Esophagus squamous epithelium (tissue), 5 donors: ENCODE measurements at regions not wholly inside any gene's neighbourhood (a gene's known extent, or its start where the extent isn't known, plus 50 kb on each side); places are given as distances from the start of the nearest gene placed in this dataset.

ENCODE experiments used
- DNase-seq: peaks from one replicate; lab custom pipeline; 2025; lab: John Stamatoyannopoulos, UW
- H3K27ac ChIP-seq, 4 donors: fragments of 200-600 bp; sonication (generic); one replicate each; pipeline ENCODE4 v1.5.1; 2016 to 2019; ENCODE audit warnings: mild to moderate bottlenecking in 1 of 4
- H3K27me3 ChIP-seq, 4 donors: fragments of 200-600 bp; sonication (generic); 1 replicate in 3 of 4; 2 replicates in 1 of 4; pipeline versions ENCODE4 v1.5.1 to v1.6.0; 2017 to 2021; ENCODE audit warnings: antibody characterized with exemption in 1 of 4
- H3K36me3 ChIP-seq, 3 donors: fragments of 200-600 bp; sonication (generic); one replicate each; pipeline ENCODE4 v1.5.1; 2016 to 2019
- H3K4me1 ChIP-seq, 3 donors: fragments of 200-600 bp; sonication (generic); one replicate each; pipeline ENCODE4 v1.5.1; 2017 to 2019
- H3K4me3 ChIP-seq, 4 donors: fragments of 200-600 bp; sonication (generic); 1 replicate in 3 of 4; 2 replicates in 1 of 4; pipeline ENCODE4 v1.5.1; 2016 to 2019; ENCODE audit warnings: mild to moderate bottlenecking in 2 of 4, moderate library complexity in 1 of 4
- H3K9me3 ChIP-seq, 3 donors: fragments of 200-600 bp; sonication (generic); one replicate each; pipeline ENCODE4 v1.5.1; 2016 to 2019
- CTCF ChIP-seq, 6 experiments: fragments of 450-650 bp in 4 of 6; fragments of 200-600 bp in 2 of 6; sonication (generic) in 2 of 6; IDR thresholded peaks; one replicate each; pipeline ENCODE4 v1.5.1; 2016 to 2019; ENCODE audit warnings: antibody characterized with exemption in 6 of 6, mild to moderate bottlenecking in 4 of 6, moderate library complexity in 4 of 6
- POLR2A ChIP-seq, 4 donors: fragments of 450-650 bp; IDR thresholded peaks; one replicate each; pipeline ENCODE4 v1.6.1; 2017; ENCODE audit warnings: antibody characterized with exemption in 4 of 4, mild to moderate bottlenecking in 4 of 4, moderate library complexity in 3 of 4
- WGBS, 2 donors: methylation state at CpG; one replicate each; pipeline ENCODE4 v1.1.5; 2018; 5-methylcytosine and 5-hydroxymethylcytosine counted together
- intact Hi-C: fragments of 100-400 bp; cut with DNase I; formaldehyde crosslinking; loops from one replicate; pipeline ENCODE4 v1.15.0; 2022
- donor health status: DM: yes; HTN: yes; CAD: no.

GRCh38 chr17:51533219-51533618 is 272.9 kb downstream of the UTP18 start:
- WGBS, 2 donors: 67 to 100% methylated on average over 1 to 3 of the region's 3 CpGs

DNA sequence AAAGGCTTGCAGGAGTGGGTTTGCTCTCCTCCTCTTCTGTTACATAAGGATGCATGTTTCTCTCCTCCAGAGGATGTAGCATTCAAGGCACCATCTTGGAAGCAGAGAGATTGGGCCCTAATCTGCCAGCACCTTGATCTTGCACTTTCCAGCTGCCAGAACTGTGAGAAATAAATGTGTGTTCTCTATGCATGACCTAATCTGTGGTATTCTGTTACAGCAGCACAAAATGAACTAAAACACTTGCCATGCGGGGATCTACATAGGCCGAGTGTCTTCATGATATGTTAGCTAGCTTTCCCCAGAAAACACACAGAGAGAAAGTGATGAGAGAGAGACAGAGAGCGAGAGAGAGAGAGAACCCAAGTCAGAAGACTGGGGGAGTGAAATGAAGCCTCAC is 273.5 kb downstream of the UTP18 start:
- DNase-seq: no peak
- Histone ChIP-seq H3K4me1 (no peaks in the 10 kb centered on the region), H3K27ac (no peak overlapping the region), H3K9me3 (no peaks in the 10 kb centered on the region), H3K36me3 (no peaks in the 10 kb centered on the region), H3K4me3 (no peak overlapping the region), H3K27me3 (peaks cover 0 to 3% (median 0%) of the 10 kb centered on the region in 4 donors)
- 56 to 78% methylated on average over 3 of the region's 3 CpGs for WGBS, 2 donors
- TF ChIP-seq CTCF (IDR thresholded peaks at IDR 0.05) (no peak), POLR2A (IDR thresholded peaks at IDR 0.05) (no peak)
- intact Hi-C loops: loop anchor here (10.0 kb wide), 1 partner anchor 159 kb away; no protein-coding TSS in a partner anchor

More at GRCh38 chr17:51533219-51533618, 272.9 kb downstream of the UTP18 start:
- no peaks in the 10 kb centered on the region for H3K4me1 ChIP-seq
- peaks cover 0 to 3% (median 0%) of the 10 kb centered on the region in 4 donors for H3K27me3 ChIP-seq
- no peaks in the 10 kb centered on the region for H3K9me3 ChIP-seq
- H3K36me3 ChIP-seq: no peaks in the 10 kb centered on the region
- TF ChIP-seq POLR2A (IDR thresholded peaks at IDR 0.05) (no peak), CTCF (IDR thresholded peaks at IDR 0.05) (no peak)
- no peak overlapping the region for H3K4me3 ChIP-seq
- H3K27ac ChIP-seq: no peak overlapping the region
- no peak for DNase-seq
- intact Hi-C loops: loop anchor here (10.0 kb wide), 1 partner anchor 158 kb away; no protein-coding TSS in a partner anchor

DNA sequence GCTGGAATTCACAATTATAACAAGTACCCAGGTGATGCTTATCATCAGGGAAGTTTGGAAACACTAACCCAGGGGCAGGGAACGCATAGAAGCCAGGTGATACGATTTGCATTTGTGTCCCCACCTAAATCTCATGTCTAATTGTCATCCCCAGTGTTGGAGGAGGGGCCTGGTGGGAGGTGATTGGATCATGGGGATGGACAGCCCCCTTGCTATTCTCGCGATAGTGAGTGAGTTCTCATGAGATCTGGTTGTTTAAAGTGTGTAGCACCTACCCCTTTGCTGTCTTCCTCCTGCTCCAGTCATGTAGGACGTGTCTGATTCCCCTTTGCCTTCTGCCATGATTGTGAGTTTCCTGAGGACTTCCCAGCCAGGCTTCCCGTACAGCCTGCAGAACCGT is 276.3 kb downstream of the UTP18 start:
- 69 to 75% methylated on average over 7 of the region's 7 CpGs for WGBS, 2 donors
- no peaks in the 10 kb centered on the region for H3K4me1 ChIP-seq
- TF ChIP-seq CTCF (IDR thresholded peaks at IDR 0.05) (no peak), POLR2A (IDR thresholded peaks at IDR 0.05) (no peak)
- H3K4me3 ChIP-seq: no peak overlapping the region
- no peak overlapping the region for H3K27ac ChIP-seq
- no peaks in the 10 kb centered on the region for H3K36me3 ChIP-seq
- no peaks in the 10 kb centered on the region for H3K27me3 ChIP-seq
- no peaks in the 10 kb centered on the region for H3K9me3 ChIP-seq
- intact Hi-C loops: loop anchor here (10.0 kb wide), 1 partner anchor 162 kb away; no protein-coding TSS in a partner anchor
- DNase-seq: no peak

DNA sequence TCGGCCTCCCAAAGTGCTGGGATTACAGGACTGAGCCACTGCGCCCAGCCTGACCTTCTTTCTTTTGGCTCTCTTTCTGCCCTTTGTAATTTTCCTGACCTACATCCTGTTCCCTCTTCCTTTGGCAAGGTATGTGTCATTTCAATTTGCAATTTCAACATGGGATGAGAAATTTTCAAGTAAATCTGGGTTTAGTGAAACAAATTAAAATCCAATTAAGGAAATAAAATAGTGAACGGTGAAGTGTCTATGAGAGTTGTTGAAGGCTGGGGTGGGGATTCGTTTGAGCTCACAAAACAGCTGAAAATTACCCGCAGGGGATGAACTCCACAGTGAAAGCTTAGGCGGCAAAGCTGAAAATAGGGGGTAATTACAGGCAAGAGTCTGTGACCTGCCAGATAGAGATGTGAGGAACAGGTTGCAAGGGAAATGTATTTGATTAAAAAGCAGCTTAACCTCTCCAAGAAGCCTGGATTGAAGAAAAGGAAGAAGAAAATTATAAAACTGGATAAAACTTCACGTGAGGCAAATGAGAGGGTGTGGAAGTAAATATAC is 277.7 kb downstream of the UTP18 start:
- Histone ChIP-seq H3K4me3 (no peak overlapping the region), H3K4me1 (no peaks in the 10 kb centered on the region), H3K27ac (no peak overlapping the region), H3K36me3 (no peaks in the 10 kb centered on the region), H3K9me3 (no peaks in the 10 kb centered on the region), H3K27me3 (no peaks in the 10 kb centered on the region)
- no peak for DNase-seq
- no peak for TF ChIP-seq POLR2A (IDR thresholded peaks at IDR 0.05)
- no peak for TF ChIP-seq CTCF (IDR thresholded peaks at IDR 0.05)
- 84% methylated on average over 7 of the region's 7 CpGs for WGBS, 2 donors
- intact Hi-C loops: loop anchor here (10.0 kb wide), 1 partner anchor 163 kb away; no protein-coding TSS in a partner anchor

- Histone ChIP-seq H3K9me3 (no peaks in the 10 kb centered on the region), H3K27me3 (no peaks in the 10 kb centered on the region), H3K27ac (no peak overlapping the region), H3K4me3 (no peak overlapping the region), H3K36me3 (no peaks in the 10 kb centered on the region), H3K4me1 (no peaks in the 10 kb centered on the region)
- TF ChIP-seq POLR2A (IDR thresholded peaks at IDR 0.05): no peak
- TF ChIP-seq CTCF (IDR thresholded peaks at IDR 0.05): no peak
- intact Hi-C loops: no loop called here
- 89 to 93% methylated on average over 6 of the region's 6 CpGs for WGBS, 2 donors
- DNase-seq: no peak
Measured at GRCh38 chr17:51540151-51540550, 279.8 kb downstream of the UTP18 start.
